OCI-LY1 (cell line): ENCODE measurements at regions not wholly inside any gene's neighbourhood (a gene's known extent, or its start where the extent isn't known, plus 50 kb on each side); places are given as distances from the start of the nearest gene placed in this dataset.

Experiments
- H2AFZ ChIP-seq: fragments of 200-600 bp; sonication (generic), shearing (Covaris generic); 2 replicates; pipeline ENCODE4 v1.6.0; 2014; ENCODE audit warnings: antibody characterized with exemption, mild to moderate bottlenecking, low read length
- H3F3A ChIP-seq: fragments of 200-600 bp; sonication (generic), shearing (Covaris generic); 2 replicates; pipeline ENCODE4 v1.6.0; 2014; ENCODE audit warnings: mild to moderate bottlenecking, antibody characterized with exemption, low read length, moderate library complexity; ENCODE audit not compliant: insufficient read depth
- H3K27ac ChIP-seq: fragments of 200-600 bp; sonication (generic); 2 replicates; pipeline ENCODE4 v1.5.1; 2014; ENCODE audit warnings: low read length, mixed run types, mild to moderate bottlenecking, low read depth; ENCODE audit not compliant: poor library complexity, severe bottlenecking
- H3K27me3 ChIP-seq: fragments of 200-600 bp; sonication (generic); 2 replicates; pipeline ENCODE4 v1.6.0; 2014; ENCODE audit warnings: antibody characterized with exemption, mild to moderate bottlenecking, low read length, moderate library complexity; ENCODE audit not compliant: insufficient read depth
- H3K36me3 ChIP-seq: fragments of 200-600 bp; sonication (generic); 2 replicates; pipeline ENCODE4 v1.6.1; 2014; ENCODE audit warnings: mild to moderate bottlenecking, antibody characterized with exemption, low read length, moderate library complexity, mixed read lengths; ENCODE audit not compliant: insufficient read depth
- H3K4me1 ChIP-seq: fragments of 200-600 bp; sonication (generic); 2 replicates; pipeline ENCODE4 v1.5.1; 2014; ENCODE audit warnings: mild to moderate bottlenecking, low read length, moderate library complexity; ENCODE audit not compliant: insufficient read depth, severe bottlenecking
- H3K4me2 ChIP-seq: fragments of 200-600 bp; sonication (generic), shearing (Covaris generic); 2 replicates; pipeline ENCODE4 v1.6.1; 2014; ENCODE audit warnings: low read length
- H3K4me3 ChIP-seq: fragments of 200-600 bp; sonication (generic); 2 replicates; pipeline ENCODE4 v1.5.1; 2014; ENCODE audit warnings: low read length, low read depth, mild to moderate bottlenecking, mixed read lengths; ENCODE audit not compliant: poor library complexity, severe bottlenecking
- H3K79me2 ChIP-seq: fragments of 200-600 bp; shearing (Covaris generic); 2 replicates; pipeline ENCODE4 v1.6.1; 2016; ENCODE audit warnings: mixed run types, low read length, mixed read lengths; ENCODE audit not compliant: insufficient read depth
- H3K9ac ChIP-seq: fragments of 200-600 bp; sonication (generic), shearing (Covaris generic); 2 replicates; pipeline ENCODE4 v1.6.1; 2014; ENCODE audit warnings: mild to moderate bottlenecking, low read length, mixed read lengths
- H3K9me2 ChIP-seq: fragments of 200-600 bp; sonication (generic), shearing (Covaris generic); 2 replicates; pipeline ENCODE4 v1.6.1; 2014; ENCODE audit warnings: low read depth, mild to moderate bottlenecking, low read length, mixed read lengths
- H3K9me3 ChIP-seq: fragments of 200-600 bp; shearing (Covaris generic); 2 replicates; pipeline ENCODE4 v1.6.1; 2014; ENCODE audit warnings: low read length, mixed read lengths
- H4K20me1 ChIP-seq: fragments of 200-600 bp; sonication (generic), shearing (Covaris generic); 2 replicates; pipeline ENCODE4 v1.6.0; 2016; ENCODE audit warnings: mild to moderate bottlenecking, low read length; ENCODE audit not compliant: insufficient read depth
- CTCF ChIP-seq: fragments of 200-600 bp; sonication (generic), shearing (Covaris generic); IDR thresholded peaks from 2 replicates; pipeline ENCODE4 v1.5.1; 2017; ENCODE audit warnings: mild to moderate bottlenecking, antibody characterized with exemption, low read length, moderate library complexity, mixed read lengths
- EZH2 ChIP-seq: fragments of 200-600 bp; sonication (generic), shearing (Covaris generic); IDR thresholded peaks from 2 replicates; pipeline ENCODE4 v1.8.0; 2017; ENCODE audit warnings: borderline replicate concordance, mixed run types, mild to moderate bottlenecking, antibody characterized with exemption, low read length, moderate library complexity, mixed read lengths

- H2AFZ ChIP-seq: no peak overlapping the region
- no peaks in the 10 kb centered on the region for H3F3A ChIP-seq
- no peaks in the 10 kb centered on the region for H3K4me1 ChIP-seq
- H3K79me2 ChIP-seq: no peaks in the 10 kb centered on the region
- H3K4me3 ChIP-seq: no peak overlapping the region
- H3K4me2 ChIP-seq: no peak overlapping the region
- no peaks in the 10 kb centered on the region for H3K9me2 ChIP-seq
- no peaks in the 10 kb centered on the region for H3K27me3 ChIP-seq
- H4K20me1 ChIP-seq: no peaks in the 10 kb centered on the region
- H3K36me3 ChIP-seq: no peaks in the 10 kb centered on the region
- no peak overlapping the region for H3K27ac ChIP-seq
- TF ChIP-seq EZH2 (no peak), CTCF (no peak)
- no peak overlapping the region for H3K9ac ChIP-seq
- no peaks in the 10 kb centered on the region for H3K9me3 ChIP-seq
Measured at GRCh38 chr9:116051528-116051927, 102.1 kb upstream of the PAPPA start.

GRCh38 chr9:116055536-116055935, 98.1 kb upstream of the PAPPA start:
- Histone ChIP-seq H3K9me2 (no peaks in the 10 kb centered on the region), H3K4me2 (no peak overlapping the region), H3K9ac (no peak overlapping the region), H3F3A (no peaks in the 10 kb centered on the region), H3K4me1 (no peaks in the 10 kb centered on the region), H3K36me3 (no peaks in the 10 kb centered on the region), H3K79me2 (no peaks in the 10 kb centered on the region), H3K9me3 (no peaks in the 10 kb centered on the region), H3K27ac (no peak overlapping the region), H4K20me1 (no peaks in the 10 kb centered on the region), H2AFZ (no peak overlapping the region), H3K27me3 (no peaks in the 10 kb centered on the region), H3K4me3 (no peak overlapping the region)
- TF ChIP-seq CTCF (no peak), EZH2 (no peak)

GRCh38 chr9:116057371-116057770, 96.2 kb upstream of the PAPPA start:
- Histone ChIP-seq H3K27me3 (no peaks in the 10 kb centered on the region), H4K20me1 (no peaks in the 10 kb centered on the region), H3F3A (no peaks in the 10 kb centered on the region), H3K9me3 (no peaks in the 10 kb centered on the region), H3K9me2 (no peaks in the 10 kb centered on the region), H3K4me1 (no peaks in the 10 kb centered on the region), H3K4me3 (no peak overlapping the region), H2AFZ (no peak overlapping the region), H3K79me2 (no peaks in the 10 kb centered on the region), H3K27ac (no peak overlapping the region), H3K4me2 (no peak overlapping the region), H3K36me3 (no peaks in the 10 kb centered on the region), H3K9ac (no peak overlapping the region)
- TF ChIP-seq EZH2 (no peak), CTCF (no peak)
